ENCODE measurements at regions not wholly inside any gene's neighbourhood (a gene's known extent, or its start where the extent isn't known, plus 50 kb on each side); places are given as distances from the start of the nearest gene placed in this dataset.

DNA sequence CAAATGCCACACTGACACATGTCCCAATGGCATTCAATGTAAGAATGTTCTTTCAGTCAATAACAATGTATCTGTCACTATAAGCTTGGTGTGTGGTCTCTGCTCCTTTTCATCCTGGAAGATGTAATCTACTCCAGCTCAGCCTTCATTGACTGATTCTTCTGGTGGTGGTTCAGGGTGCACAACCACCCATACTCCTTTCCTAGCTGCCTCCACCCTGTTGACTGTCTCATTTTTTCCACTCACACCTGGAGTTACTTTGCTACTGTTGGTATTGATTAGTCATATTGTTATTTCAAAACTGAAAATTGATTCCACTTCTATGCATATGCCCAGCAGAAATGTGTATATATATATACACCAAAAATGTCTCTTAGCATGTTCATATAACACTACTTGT, 140.5 kb downstream of the ASB9 start:
- in situ Hi-C loops (cut with MboI; ENCODE audit: low sequenced_read_pairs, unreplicated experiment) = loop anchor here (25.0 kb wide), 1 partner anchor 1042 kb away; no protein-coding TSS in a partner anchor
- DNase-seq (ENCODE audit: low spot score) = no peak
- TF ChIP-seq, protein P1, sequence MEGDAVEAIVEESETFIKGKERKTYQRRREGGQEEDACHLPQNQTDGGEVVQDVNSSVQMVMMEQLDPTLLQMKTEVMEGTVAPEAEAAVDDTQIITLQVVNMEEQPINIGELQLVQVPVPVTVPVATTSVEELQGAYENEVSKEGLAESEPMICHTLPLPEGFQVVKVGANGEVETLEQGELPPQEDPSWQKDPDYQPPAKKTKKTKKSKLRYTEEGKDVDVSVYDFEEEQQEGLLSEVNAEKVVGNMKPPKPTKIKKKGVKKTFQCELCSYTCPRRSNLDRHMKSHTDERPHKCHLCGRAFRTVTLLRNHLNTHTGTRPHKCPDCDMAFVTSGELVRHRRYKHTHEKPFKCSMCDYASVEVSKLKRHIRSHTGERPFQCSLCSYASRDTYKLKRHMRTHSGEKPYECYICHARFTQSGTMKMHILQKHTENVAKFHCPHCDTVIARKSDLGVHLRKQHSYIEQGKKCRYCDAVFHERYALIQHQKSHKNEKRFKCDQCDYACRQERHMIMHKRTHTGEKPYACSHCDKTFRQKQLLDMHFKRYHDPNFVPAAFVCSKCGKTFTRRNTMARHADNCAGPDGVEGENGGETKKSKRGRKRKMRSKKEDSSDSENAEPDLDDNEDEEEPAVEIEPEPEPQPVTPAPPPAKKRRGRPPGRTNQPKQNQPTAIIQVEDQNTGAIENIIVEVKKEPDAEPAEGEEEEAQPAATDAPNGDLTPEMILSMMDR (IDR thresholded peaks at IDR 0.05; ENCODE audit: borderline replicate concordance, control extremely low read depth, extremely low read depth, insufficient read depth, missing control alignments) = no peak

DNA sequence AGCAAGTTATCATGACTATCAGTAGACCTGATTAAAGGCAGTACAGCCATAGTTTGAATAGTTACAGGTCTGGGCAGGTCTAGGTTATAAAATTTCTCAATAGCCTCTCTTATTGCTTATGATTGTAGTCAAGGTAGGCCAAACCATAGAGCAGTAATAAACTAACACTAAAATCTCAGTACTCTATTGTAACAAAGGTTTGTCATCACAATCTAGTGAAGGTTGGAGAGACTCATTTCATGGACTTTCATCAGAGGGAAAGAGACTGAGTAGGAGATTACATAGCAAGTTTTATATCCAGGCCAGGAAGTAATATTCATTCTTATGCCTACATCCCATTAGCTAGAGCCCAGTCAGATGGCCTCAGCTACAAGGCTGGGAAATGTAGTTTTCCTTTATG, 141.0 kb downstream of the ASB9 start:
- no peak for DNase-seq (ENCODE audit: low spot score)
- TF ChIP-seq, protein P1 (IDR thresholded peaks at IDR 0.05; ENCODE audit: borderline replicate concordance, control extremely low read depth, extremely low read depth, insufficient read depth, missing control alignments) = no peak
- in situ Hi-C loops (cut with MboI; ENCODE audit: low sequenced_read_pairs, unreplicated experiment) = loop anchor here (25.0 kb wide), 1 partner anchor 1042 kb away; no protein-coding TSS in a partner anchor

GRCh38 chrX:15127010-15127409, 142.9 kb downstream of the ASB9 start:
- in situ Hi-C loops (cut with MboI; ENCODE audit: low sequenced_read_pairs, unreplicated experiment) = loop anchor here (25.0 kb wide), 1 partner anchor 1040 kb away; no protein-coding TSS in a partner anchor
- DNase-seq (ENCODE audit: low spot score) = no peak
- TF ChIP-seq, protein P1 (IDR thresholded peaks at IDR 0.05; ENCODE audit: borderline replicate concordance, control extremely low read depth, extremely low read depth, insufficient read depth, missing control alignments) = no peak

DNA sequence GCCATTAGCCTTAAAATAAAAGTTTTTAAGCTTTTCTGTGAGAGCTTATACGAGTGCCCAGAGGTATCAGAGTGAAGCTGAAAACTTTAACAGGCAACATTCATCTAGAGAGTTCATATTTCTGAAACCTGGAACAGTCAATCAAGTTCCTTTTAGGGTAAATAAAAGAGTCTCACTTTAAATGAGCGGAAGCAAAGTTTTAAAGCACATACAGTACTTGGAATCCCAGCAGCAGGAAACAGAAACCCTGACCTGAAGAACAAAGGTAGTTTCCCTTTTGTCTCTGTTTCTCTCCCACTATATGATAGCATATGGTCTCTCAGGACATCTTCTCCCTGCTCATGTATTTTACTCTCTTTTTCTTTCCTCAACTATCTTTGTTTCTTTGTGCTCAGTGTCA, 153.0 kb downstream of the ASB9 start:
- TF ChIP-seq, protein P1 (IDR thresholded peaks at IDR 0.05; ENCODE audit: borderline replicate concordance, control extremely low read depth, extremely low read depth, insufficient read depth, missing control alignments) = no peak
- in situ Hi-C loops (cut with MboI; ENCODE audit: low sequenced_read_pairs, unreplicated experiment) = no loop called here
- DNase-seq (ENCODE audit: low spot score) = no peak

DNA sequence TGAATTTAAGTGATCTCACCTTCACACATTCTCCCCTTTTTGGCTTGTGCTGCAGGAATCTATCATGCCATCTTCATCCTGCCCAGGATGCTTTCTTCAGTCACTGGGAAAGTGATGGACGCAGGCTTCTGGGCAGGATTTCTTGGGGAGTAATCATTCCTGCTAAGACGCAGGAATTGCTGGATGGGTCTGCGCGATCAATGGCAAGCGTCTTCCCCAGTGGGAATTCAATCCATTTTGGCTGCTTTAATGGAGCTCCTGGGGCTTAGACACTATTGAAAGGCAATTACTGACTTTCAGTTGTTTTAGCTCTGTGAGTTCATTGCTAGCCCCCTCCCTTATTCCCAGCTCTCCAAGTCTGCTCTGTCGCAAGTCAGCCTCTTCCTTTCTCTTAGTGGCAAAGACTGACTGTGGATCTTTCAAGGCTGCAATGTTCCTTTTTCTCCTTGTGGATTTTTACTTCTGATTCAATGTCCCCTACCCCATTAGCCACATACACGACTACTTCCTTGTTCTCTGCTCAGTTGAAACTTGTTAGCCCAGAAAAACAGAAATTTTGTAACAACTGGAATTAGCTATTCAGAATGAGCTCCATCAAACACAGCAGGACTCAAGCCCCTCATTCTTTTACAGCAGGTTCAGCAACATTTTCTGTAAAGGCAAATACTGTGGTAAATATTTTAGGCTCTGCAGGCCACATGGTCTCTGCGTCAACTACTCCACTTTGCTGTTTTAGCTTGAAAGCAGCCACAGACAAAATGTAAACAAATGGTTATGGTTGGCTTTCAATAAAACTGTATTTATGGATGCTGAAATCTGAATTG, 154.9 kb downstream of the ASB9 start:
- no peak for DNase-seq (ENCODE audit: low spot score)
- in situ Hi-C loops (cut with MboI; ENCODE audit: low sequenced_read_pairs, unreplicated experiment) = no loop called here
- TF ChIP-seq, protein P1 (IDR thresholded peaks at IDR 0.05; ENCODE audit: borderline replicate concordance, control extremely low read depth, extremely low read depth, insufficient read depth, missing control alignments) = no peak

DNA sequence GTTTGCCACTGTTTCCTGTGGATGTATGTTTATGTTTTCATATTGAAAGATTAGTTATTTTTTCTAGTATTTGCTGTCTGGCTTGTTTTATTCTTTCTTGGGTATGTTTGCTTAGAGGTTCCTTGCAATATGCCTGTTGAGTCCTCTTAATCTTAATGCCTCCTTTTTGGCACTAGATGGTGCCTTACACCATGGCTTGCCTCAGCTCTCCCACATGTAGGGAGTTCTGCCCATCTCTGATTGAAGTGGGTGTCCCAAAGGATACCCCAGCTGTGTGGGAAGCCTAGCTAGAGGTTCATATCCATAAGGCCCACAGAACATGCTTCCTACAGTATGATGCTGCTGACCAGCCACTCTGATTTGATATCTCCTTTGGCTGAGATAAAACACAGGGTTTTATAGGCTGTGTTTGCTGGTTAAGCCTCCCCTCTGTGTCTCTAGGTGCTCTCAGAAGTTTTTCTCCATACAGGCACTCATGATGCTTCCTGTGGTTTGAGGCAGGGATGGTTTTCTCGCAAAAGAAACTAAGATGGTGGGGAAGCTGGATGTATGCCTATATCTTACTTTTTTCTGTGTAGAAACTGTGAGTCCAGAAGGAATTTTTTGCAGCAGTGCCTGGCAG, 162.4 kb downstream of the ASB9 start:
- in situ Hi-C loops (cut with MboI; ENCODE audit: low sequenced_read_pairs, unreplicated experiment) = no loop called here
- DNase-seq (ENCODE audit: low spot score) = no peak
- TF ChIP-seq, protein P1 (IDR thresholded peaks at IDR 0.05; ENCODE audit: borderline replicate concordance, control extremely low read depth, extremely low read depth, insufficient read depth, missing control alignments) = no peak

All from GM13976 (cell line).